CD4-positive, alpha-beta T cell (primary cell): ENCODE measurements at regions not wholly inside any gene's neighbourhood (a gene's known extent, or its start where the extent isn't known, plus 50 kb on each side); places are given as distances from the start of the nearest gene placed in this dataset.

Source experiments
- ATAC-seq: fragments of 200-7000 bp; cut with Tn5 transposase; one replicate; pipeline ENCODE4 v1.10.0; 2022; ENCODE audit warnings: mild to moderate bottlenecking; ENCODE audit not compliant: poor library complexity
- CTCF ChIA-PET: fragments of 350-600 bp; sonication (Branson Sonifier 250); formaldehyde crosslinking; loops from one replicate; lab custom pipeline; 2021; ENCODE audit warnings: antibody characterized with exemption, inconsistent platforms; lab: Charles Lee
- POLR2A ChIA-PET: fragments of 350-600 bp; sonication (Branson Sonifier 250); formaldehyde crosslinking; loops from one replicate; lab custom pipeline; 2021; ENCODE audit warnings: antibody characterized with exemption, inconsistent platforms; lab: Charles Lee
- DNase-seq, 14 experiments: peaks; one replicate each; pipeline ENCODE4 v3.0.0-alpha.2; 2013 to 2020; ENCODE audit warnings: mixed read lengths in 2 of 14
- H3K27ac ChIP-seq, 2 donors: one replicate each; pipeline versions ENCODE4 v1.5.1 to v1.7.0; 2013; ENCODE audit warnings: low read length in 2 of 2, low read depth in 1 of 2, mild to moderate bottlenecking in 1 of 2
- H3K27me3 ChIP-seq, 2 experiments: 1 replicate in 1 of 2; 2 replicates in 1 of 2; pipeline versions ENCODE4 v1.6.1 to v1.7.0; 2013; ENCODE audit warnings: low read length in 2 of 2, control low read depth in 1 of 2, mild to moderate bottlenecking in 1 of 2, moderate library complexity in 1 of 2; ENCODE audit not compliant: insufficient read depth in 2 of 2, control insufficient read depth in 1 of 2
- H3K36me3 ChIP-seq: one replicate; pipeline ENCODE4 v1.6.1; 2013; ENCODE audit warnings: low read length, control low read depth; ENCODE audit not compliant: insufficient read depth
- H3K4me1 ChIP-seq: one replicate; pipeline ENCODE4 v1.6.1; 2013; ENCODE audit warnings: low read length, control low read depth; ENCODE audit not compliant: insufficient read depth
- H3K4me3 ChIP-seq: one replicate; pipeline ENCODE4 v1.5.1; 2013; ENCODE audit warnings: mild to moderate bottlenecking, low read length, moderate library complexity
- H3K9me3 ChIP-seq, 2 experiments: 1 replicate in 1 of 2; 2 replicates in 1 of 2; pipeline versions ENCODE4 v1.6.1 to v1.7.0; 2013; ENCODE audit warnings: low read length in 2 of 2, mild to moderate bottlenecking in 2 of 2, control low read depth in 1 of 2, moderate library complexity in 1 of 2; ENCODE audit not compliant: control insufficient read depth in 1 of 2, insufficient read depth in 1 of 2
- H3K27ac Mint-ChIP-seq: one replicate; pipeline ENCODE4 v1.8.0; 2020; ENCODE audit warnings: mixed read lengths
- H3K27me3 Mint-ChIP-seq: one replicate; pipeline ENCODE4 v1.8.0; 2021; ENCODE audit warnings: mixed read lengths
- H3K36me3 Mint-ChIP-seq: one replicate; pipeline ENCODE4 v1.8.0; 2021; ENCODE audit warnings: low read depth, mixed read lengths
- H3K4me1 Mint-ChIP-seq: one replicate; pipeline ENCODE4 v1.8.0; 2021; ENCODE audit warnings: low read depth, mixed read lengths
- H3K4me3 Mint-ChIP-seq: one replicate; pipeline ENCODE4 v1.8.0; 2020; ENCODE audit warnings: mild to moderate bottlenecking, mixed read lengths
- H3K9me3 Mint-ChIP-seq: one replicate; pipeline ENCODE4 v1.8.0; 2020; ENCODE audit warnings: mixed read lengths
- CTCF ChIP-seq: fragments of 200-600 bp; IDR thresholded peaks from one replicate; pipeline ENCODE4 v1.8.0; 2022; ENCODE audit warnings: antibody characterized with exemption, mild to moderate bottlenecking
- intact Hi-C, 2 experiments: fragments of 100-400 bp; cut with DNase I in 1 of 2; cut with micrococcal nuclease in 1 of 2; formaldehyde crosslinking; loops; one replicate each; pipeline versions ENCODE4 v1.15.1 to v1.9.0; 2023 to 2025; cut with DNase I, micrococcal nuclease

- H3K36me3 Mint-ChIP-seq = no peaks in the 10 kb centered on the region
- H3K27ac Mint-ChIP-seq = no peak overlapping the region
- no peak for ATAC-seq
- H3K4me1 ChIP-seq = no peaks in the 10 kb centered on the region
- H3K27me3 ChIP-seq = no peaks in the 10 kb centered on the region
- ChIA-PET CTCF (no interaction called here), POLR2A (no interaction called here)
- H3K9me3 ChIP-seq = no peaks in the 10 kb centered on the region
- no peak overlapping the region for H3K4me3 Mint-ChIP-seq
- H3K9me3 Mint-ChIP-seq = no peaks in the 10 kb centered on the region
- no peaks in the 10 kb centered on the region for H3K36me3 ChIP-seq
- intact Hi-C loops = no loop called here
- DNase-seq = peak in 2 of 14 experiments; percentile 5 to 6
- TF ChIP-seq CTCF = no peak
- no peaks in the 10 kb centered on the region for H3K4me1 Mint-ChIP-seq
- H3K4me3 ChIP-seq = no peak overlapping the region
- H3K27me3 Mint-ChIP-seq = no peaks in the 10 kb centered on the region
- H3K27ac ChIP-seq = no peak overlapping the region
Measured at GRCh38 chr5:90161414-90161813, 248.1 kb downstream of the CETN3 start.

GRCh38 chr5:90158131-90158530 lies 251.4 kb downstream of the CETN3 start:
- Histone ChIP-seq H3K4me1 (no peaks in the 10 kb centered on the region), H3K27me3 (no peaks in the 10 kb centered on the region), H3K4me3 (no peak overlapping the region), H3K27ac (no peak overlapping the region), H3K9me3 (no peaks in the 10 kb centered on the region), H3K36me3 (no peaks in the 10 kb centered on the region)
- no peaks in the 10 kb centered on the region for H3K4me1 Mint-ChIP-seq
- ChIA-PET POLR2A (no interaction called here), CTCF (no interaction called here)
- no peak for DNase-seq
- no peak for TF ChIP-seq CTCF
- intact Hi-C loops = no loop called here
- no peak overlapping the region for H3K4me3 Mint-ChIP-seq
- ATAC-seq = no peak
- H3K27ac Mint-ChIP-seq = no peak overlapping the region
- no peaks in the 10 kb centered on the region for H3K27me3 Mint-ChIP-seq
- H3K9me3 Mint-ChIP-seq = peaks cover 4% of the 10 kb centered on the region
- H3K36me3 Mint-ChIP-seq = no peaks in the 10 kb centered on the region

GRCh38 chr5:90153031-90153430 lies 256.5 kb downstream of the CETN3 start:
- H3K36me3 ChIP-seq = no peaks in the 10 kb centered on the region
- DNase-seq (no peak), ATAC-seq (no peak)
- Mint-ChIP-seq H3K27me3 (no peaks in the 10 kb centered on the region), H3K4me1 (no peaks in the 10 kb centered on the region), H3K36me3 (no peaks in the 10 kb centered on the region), H3K9me3 (peaks cover 4% of the 10 kb centered on the region), H3K4me3 (no peak overlapping the region), H3K27ac (no peak overlapping the region)
- no peak overlapping the region for H3K27ac ChIP-seq
- CTCF ChIA-PET = no interaction called here
- H3K4me1 ChIP-seq = no peaks in the 10 kb centered on the region
- no peak overlapping the region for H3K4me3 ChIP-seq
- POLR2A ChIA-PET = no interaction called here
- intact Hi-C loops = no loop called here
- no peaks in the 10 kb centered on the region for H3K27me3 ChIP-seq
- H3K9me3 ChIP-seq = no peaks in the 10 kb centered on the region
- TF ChIP-seq CTCF = no peak
